ENCODE measurements at regions not wholly inside any gene's neighbourhood (a gene's known extent, or its start where the extent isn't known, plus 50 kb on each side); places are given as distances from the start of the nearest gene placed in this dataset.

- peak in 1 of 2 donors; percentile 1 for TF ChIP-seq CTCF (conservative IDR thresholded peaks at IDR 0.05 in 1 of 2, IDR thresholded peaks at IDR 0.05 in 1 of 2; ENCODE audit: extremely low read depth in 1 of 2, insufficient read depth in 1 of 2, low read depth in 1 of 2, low read length in 2 of 2)
- TF ChIP-seq EZH2 (IDR thresholded peaks at IDR 0.05; ENCODE audit: borderline replicate concordance, low read length) = no peak
Observed at GRCh38 chr6:9610620-9611415, 804.1 kb downstream of the TFAP2A start.

All from mammary epithelial cell (primary cell).